ENCODE measurements at regions not wholly inside any gene's neighbourhood (a gene's known extent, or its start where the extent isn't known, plus 50 kb on each side); places are given as distances from the start of the nearest gene placed in this dataset.

DNA sequence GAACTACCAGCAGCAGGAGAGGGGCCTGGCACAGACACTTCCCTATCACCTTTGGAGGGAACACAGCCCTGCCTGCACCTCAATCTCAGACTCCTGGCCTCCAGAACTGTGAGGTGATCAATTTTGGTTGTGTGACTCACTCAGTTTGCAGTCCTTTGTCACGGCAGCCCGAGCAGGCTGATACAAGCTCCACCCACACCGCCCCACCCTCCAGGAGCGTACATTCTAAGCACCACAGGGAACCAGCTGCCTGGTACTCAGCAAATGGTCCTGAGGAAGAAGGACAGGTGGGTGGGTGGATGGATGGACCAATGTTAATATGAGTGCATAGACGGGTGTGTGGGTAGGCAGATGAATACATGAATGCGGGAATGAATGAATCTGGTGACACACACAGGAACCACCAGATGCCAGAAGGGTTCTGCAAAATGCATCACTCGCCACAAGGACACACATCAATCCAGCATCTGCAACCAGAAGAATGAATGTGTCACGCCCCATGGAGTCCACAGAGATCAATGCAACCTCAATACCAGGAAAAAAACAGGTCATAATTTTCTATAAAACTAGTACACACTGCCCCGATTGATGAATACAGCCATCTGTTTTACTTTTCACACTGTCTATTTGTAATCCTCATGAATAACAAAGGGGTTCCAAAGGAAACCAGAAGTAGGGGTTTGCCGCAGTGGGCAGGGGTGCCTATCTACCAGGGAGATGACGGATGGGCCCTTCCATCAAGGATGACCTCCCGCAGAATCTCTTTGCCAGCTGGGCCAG is 284.5 kb downstream of the NPHP4 start:
- TF ChIP-seq CEBPB (IDR thresholded peaks at IDR 0.05; ENCODE audit: low read depth) = no peak
- TF ChIP-seq, protein P1, sequence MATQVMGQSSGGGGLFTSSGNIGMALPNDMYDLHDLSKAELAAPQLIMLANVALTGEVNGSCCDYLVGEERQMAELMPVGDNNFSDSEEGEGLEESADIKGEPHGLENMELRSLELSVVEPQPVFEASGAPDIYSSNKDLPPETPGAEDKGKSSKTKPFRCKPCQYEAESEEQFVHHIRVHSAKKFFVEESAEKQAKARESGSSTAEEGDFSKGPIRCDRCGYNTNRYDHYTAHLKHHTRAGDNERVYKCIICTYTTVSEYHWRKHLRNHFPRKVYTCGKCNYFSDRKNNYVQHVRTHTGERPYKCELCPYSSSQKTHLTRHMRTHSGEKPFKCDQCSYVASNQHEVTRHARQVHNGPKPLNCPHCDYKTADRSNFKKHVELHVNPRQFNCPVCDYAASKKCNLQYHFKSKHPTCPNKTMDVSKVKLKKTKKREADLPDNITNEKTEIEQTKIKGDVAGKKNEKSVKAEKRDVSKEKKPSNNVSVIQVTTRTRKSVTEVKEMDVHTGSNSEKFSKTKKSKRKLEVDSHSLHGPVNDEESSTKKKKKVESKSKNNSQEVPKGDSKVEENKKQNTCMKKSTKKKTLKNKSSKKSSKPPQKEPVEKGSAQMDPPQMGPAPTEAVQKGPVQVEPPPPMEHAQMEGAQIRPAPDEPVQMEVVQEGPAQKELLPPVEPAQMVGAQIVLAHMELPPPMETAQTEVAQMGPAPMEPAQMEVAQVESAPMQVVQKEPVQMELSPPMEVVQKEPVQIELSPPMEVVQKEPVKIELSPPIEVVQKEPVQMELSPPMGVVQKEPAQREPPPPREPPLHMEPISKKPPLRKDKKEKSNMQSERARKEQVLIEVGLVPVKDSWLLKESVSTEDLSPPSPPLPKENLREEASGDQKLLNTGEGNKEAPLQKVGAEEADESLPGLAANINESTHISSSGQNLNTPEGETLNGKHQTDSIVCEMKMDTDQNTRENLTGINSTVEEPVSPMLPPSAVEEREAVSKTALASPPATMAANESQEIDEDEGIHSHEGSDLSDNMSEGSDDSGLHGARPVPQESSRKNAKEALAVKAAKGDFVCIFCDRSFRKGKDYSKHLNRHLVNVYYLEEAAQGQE (IDR thresholded peaks at IDR 0.05; ENCODE audit: low read depth) = no peak

Data from HCT116 (cell line).